Neural cell (in vitro differentiated cells): ENCODE measurements at regions not wholly inside any gene's neighbourhood (a gene's known extent, or its start where the extent isn't known, plus 50 kb on each side); places are given as distances from the start of the nearest gene placed in this dataset.

Source experiments
- H2AFZ ChIP-seq: fragments of 200-600, 300-800 bp; sonication (generic), shearing (Covaris generic); 2 replicates; pipeline ENCODE4 v1.6.0; 2014; ENCODE audit warnings: low read depth, mild to moderate bottlenecking, antibody characterized with exemption, low read length, moderate library complexity
- H3F3A ChIP-seq: fragments of 200-600 bp; shearing (Covaris generic); 2 replicates; pipeline ENCODE4 v1.6.1; 2016; ENCODE audit warnings: mild to moderate bottlenecking, moderate library complexity, mixed read lengths, antibody characterized with exemption, low read length; ENCODE audit not compliant: insufficient read depth, poor library complexity, severe bottlenecking
- H3K27ac ChIP-seq: fragments of 200-600, 300-800 bp; sonication (generic), shearing (Covaris generic); 2 replicates; pipeline ENCODE4 v1.5.1; 2014; ENCODE audit warnings: mild to moderate bottlenecking, low read length, moderate library complexity
- H3K27me3 ChIP-seq: fragments of 300-800, 200-600 bp; sonication (generic), shearing (Covaris generic); 2 replicates; pipeline ENCODE4 v1.6.0; 2014; ENCODE audit warnings: mild to moderate bottlenecking, low read depth, low read length, moderate library complexity; ENCODE audit not compliant: insufficient read depth
- H3K36me3 ChIP-seq: fragments of 300-800, 200-600 bp; sonication (generic), shearing (Covaris generic); 2 replicates; pipeline ENCODE4 v1.5.1; 2014; ENCODE audit warnings: mild to moderate bottlenecking, antibody characterized with exemption, low read length, moderate library complexity; ENCODE audit not compliant: insufficient read depth
- H3K4me2 ChIP-seq: fragments of 300-800, 200-600 bp; sonication (generic), shearing (Covaris generic); 2 replicates; pipeline ENCODE4 v1.6.0; 2014; ENCODE audit warnings: mild to moderate bottlenecking, low read length
- H3K4me3 ChIP-seq: fragments of 300-800, 200-600 bp; sonication (generic), shearing (Covaris generic); 2 replicates; pipeline ENCODE4 v1.5.1; 2014; ENCODE audit warnings: mild to moderate bottlenecking, low read length, moderate library complexity
- H3K79me2 ChIP-seq: fragments of 200-600 bp; shearing (Covaris generic); replicated peaks from 2 replicates; pipeline ENCODE4 v1.6.0; 2014; ENCODE audit warnings: mild to moderate bottlenecking, low read length, moderate library complexity; ENCODE audit not compliant: insufficient read depth
- H3K9ac ChIP-seq: fragments of 300-800, 200-600 bp; sonication (generic), shearing (Covaris generic); 2 replicates; pipeline ENCODE4 v1.6.1; 2016; ENCODE audit warnings: mild to moderate bottlenecking, low read length, mixed read lengths
- H3K9me2 ChIP-seq: fragments of 200-600 bp; shearing (Covaris generic); 2 replicates; pipeline ENCODE4 v1.6.1; 2016; ENCODE audit warnings: mild to moderate bottlenecking, low read length, mixed read lengths; ENCODE audit not compliant: insufficient read depth
- H3K9me3 ChIP-seq: fragments of 200-600, 300-800 bp; sonication (generic), shearing (Covaris generic); 2 replicates; pipeline ENCODE4 v1.6.1; 2016; ENCODE audit warnings: mild to moderate bottlenecking, mixed run types, low read length, moderate library complexity, mixed read lengths
- H4K20me1 ChIP-seq: fragments of 200-600 bp; shearing (Covaris generic); 2 replicates; pipeline ENCODE4 v1.6.1; 2016; ENCODE audit warnings: mild to moderate bottlenecking, mixed run types; ENCODE audit not compliant: insufficient read depth
- CTCF ChIP-seq: fragments of 450-650 bp; IDR thresholded peaks from 2 replicates; pipeline ENCODE4 v1.5.1; 2014; ENCODE audit warnings: antibody characterized with exemption, mild to moderate bottlenecking, moderate library complexity; ENCODE audit not compliant: poor library complexity, severe bottlenecking
- EP300 ChIP-seq: fragments of 450-650 bp; conservative IDR thresholded peaks from 2 replicates; pipeline ENCODE4 v1.6.1; 2014; ENCODE audit warnings: antibody characterized with exemption, mild to moderate bottlenecking, moderate library complexity; ENCODE audit not compliant: poor library complexity, severe bottlenecking
- EZH2 ChIP-seq: fragments of 200-600, 300-800 bp; shearing (Covaris generic), sonication (generic); IDR thresholded peaks from 2 replicates; pipeline ENCODE4 v1.6.1; 2014; ENCODE audit warnings: antibody characterized with exemption, low read length, borderline replicate concordance, mild to moderate bottlenecking; ENCODE audit not compliant: insufficient read depth, poor library complexity, severe bottlenecking
- MXI1 ChIP-seq: fragments of 450-650 bp; conservative IDR thresholded peaks from 2 replicates; pipeline ENCODE4 v1.6.1; 2014; ENCODE audit warnings: antibody characterized with exemption, mild to moderate bottlenecking; ENCODE audit not compliant: poor library complexity, severe bottlenecking
- POLR2AphosphoS5 ChIP-seq: IDR thresholded peaks from 2 replicates; pipeline ENCODE4 v1.6.1; 2012
- RAD21 ChIP-seq: fragments of 450-650 bp; conservative IDR thresholded peaks from 2 replicates; pipeline ENCODE4 v1.6.1; 2014; ENCODE audit warnings: antibody characterized with exemption, mild to moderate bottlenecking, moderate library complexity
- REST ChIP-seq: IDR thresholded peaks from 2 replicates; pipeline ENCODE4 v1.6.1; 2012; ENCODE audit warnings: borderline replicate concordance
- SMC3 ChIP-seq: fragments of 450-650 bp; conservative IDR thresholded peaks from 2 replicates; pipeline ENCODE4 v1.6.1; 2014; ENCODE audit warnings: antibody characterized with exemption, mild to moderate bottlenecking, moderate library complexity; ENCODE audit not compliant: poor library complexity
- TAF1 ChIP-seq: IDR thresholded peaks from 2 replicates; pipeline ENCODE4 v1.6.1; 2012; ENCODE audit warnings: low read depth

GRCh38 chr13:90883592-90883991 is 463.9 kb upstream of the MIR17HG start:
- no peaks in the 10 kb centered on the region for H3K9me2 ChIP-seq
- H3K4me3 ChIP-seq = no peak overlapping the region
- H3K9me3 ChIP-seq = no peaks in the 10 kb centered on the region
- TF ChIP-seq TAF1 = no peak
- H3K79me2 ChIP-seq = no peaks in the 10 kb centered on the region
- H3K4me2 ChIP-seq = no peak overlapping the region
- no peak overlapping the region for H2AFZ ChIP-seq
- no peaks in the 10 kb centered on the region for H3F3A ChIP-seq
- H3K36me3 ChIP-seq = no peaks in the 10 kb centered on the region
- H3K27me3 ChIP-seq = no peaks in the 10 kb centered on the region
- no peak overlapping the region for H3K9ac ChIP-seq
- H3K27ac ChIP-seq = no peak overlapping the region
- no peaks in the 10 kb centered on the region for H4K20me1 ChIP-seq

- Histone ChIP-seq H2AFZ (no peak overlapping the region), H3K4me3 (no peak overlapping the region), H3F3A (no peaks in the 10 kb centered on the region), H3K27ac (no peak overlapping the region), H3K4me2 (no peak overlapping the region), H3K79me2 (no peaks in the 10 kb centered on the region), H3K9me3 (no peaks in the 10 kb centered on the region), H4K20me1 (no peaks in the 10 kb centered on the region), H3K9ac (no peak overlapping the region), H3K27me3 (no peaks in the 10 kb centered on the region), H3K36me3 (no peaks in the 10 kb centered on the region), H3K9me2 (no peaks in the 10 kb centered on the region)
- TF ChIP-seq EZH2 = no peak
- no peak for TF ChIP-seq REST
- no peak for TF ChIP-seq EP300
- TF ChIP-seq RAD21 = no peak
- no peak for TF ChIP-seq MXI1
Observed at GRCh38 chr13:90884066-90884465, 463.4 kb upstream of the MIR17HG start.

- no peaks in the 10 kb centered on the region for H3K27me3 ChIP-seq
- H3K4me3 ChIP-seq = no peak overlapping the region
- H3K9me2 ChIP-seq = no peaks in the 10 kb centered on the region
- no peaks in the 10 kb centered on the region for H4K20me1 ChIP-seq
- no peak for TF ChIP-seq RAD21
- no peak for TF ChIP-seq POLR2AphosphoS5
- no peak for TF ChIP-seq EZH2
- TF ChIP-seq MXI1 = no peak
- TF ChIP-seq CTCF = no peak
- TF ChIP-seq REST = no peak
- TF ChIP-seq TAF1 = no peak
- no peak for TF ChIP-seq SMC3
- no peak for TF ChIP-seq EP300
- no peak overlapping the region for H3K27ac ChIP-seq
- H3K9ac ChIP-seq = no peak overlapping the region
- no peaks in the 10 kb centered on the region for H3K36me3 ChIP-seq
- H3F3A ChIP-seq = no peaks in the 10 kb centered on the region
- no peaks in the 10 kb centered on the region for H3K79me2 ChIP-seq
- no peak overlapping the region for H2AFZ ChIP-seq
- H3K4me2 ChIP-seq = no peak overlapping the region
- H3K9me3 ChIP-seq = no peaks in the 10 kb centered on the region
Observed at GRCh38 chr13:90889906-90890834, 457.3 kb upstream of the MIR17HG start.
